Peyer's patch (tissue), 4 donors: ENCODE measurements at regions not wholly inside any gene's neighbourhood (a gene's known extent, or its start where the extent isn't known, plus 50 kb on each side); places are given as distances from the start of the nearest gene placed in this dataset.
"Not testable (repeated sequence)": the region's sequence is repeated elsewhere in the genome, so short reads cannot be mapped to it uniquely, and the experiment has no call there.

Experiments
- DNase-seq, 3 donors: peaks; one replicate each; pipeline ENCODE4 v3.0.0-alpha.2; 2017 to 2019
- H3K27ac ChIP-seq, 4 donors: fragments of 200-600 bp; sonication (generic); one replicate each; pipeline ENCODE4 v1.5.1; 2016 to 2019
- H3K27me3 ChIP-seq, 2 donors: fragments of 200-600 bp; sonication (generic); one replicate each; pipeline ENCODE4 v1.5.1; 2019
- H3K36me3 ChIP-seq, 3 donors: fragments of 200-600 bp; sonication (generic); one replicate each; pipeline ENCODE4 v1.5.1; 2016 to 2019
- H3K4me1 ChIP-seq, 4 donors: fragments of 200-600 bp; sonication (generic); one replicate each; pipeline ENCODE4 v1.5.1; 2016 to 2019
- H3K4me3 ChIP-seq, 4 donors: fragments of 200-600 bp; sonication (generic); 1 replicate in 3 of 4; 2 replicates in 1 of 4; pipeline ENCODE4 v1.5.1; 2016 to 2019; ENCODE audit warnings: mild to moderate bottlenecking in 1 of 4
- H3K9me3 ChIP-seq, 4 donors: fragments of 200-600 bp; sonication (generic); one replicate each; pipeline ENCODE4 v1.5.1; 2016 to 2019; ENCODE audit warnings: mild to moderate bottlenecking in 1 of 4
- CTCF ChIP-seq, 6 experiments: fragments of 450-650 bp in 4 of 6; fragments of 200-600 bp in 2 of 6; sonication (generic) in 1 of 6; IDR thresholded peaks; one replicate each; pipeline ENCODE4 v1.5.1; 2017 to 2019; ENCODE audit warnings: antibody characterized with exemption in 6 of 6, mild to moderate bottlenecking in 3 of 6, moderate library complexity in 1 of 6
- POLR2A ChIP-seq, 2 donors: fragments of 450-650 bp; IDR thresholded peaks; one replicate each; pipeline ENCODE4 v1.5.1; 2017; ENCODE audit warnings: antibody characterized with exemption in 2 of 2, mild to moderate bottlenecking in 2 of 2, moderate library complexity in 2 of 2

GRCh38 chr5:163580516-163580915 lies 75.1 kb downstream of the MAT2B start:
- no peak overlapping the region for H3K27ac ChIP-seq
- TF ChIP-seq POLR2A (IDR thresholded peaks at IDR 0.05), result no peak
- no peak for TF ChIP-seq CTCF (IDR thresholded peaks at IDR 0.05)
- H3K4me3 ChIP-seq, result no peak overlapping the region
- H3K36me3 ChIP-seq, result no peaks in the 10 kb centered on the region
- H3K4me1 ChIP-seq, result no peaks in the 10 kb centered on the region
- DNase-seq, result peak in 1 of 3 donors; percentile 54
- H3K9me3 ChIP-seq, result no peaks in the 10 kb centered on the region
- no peaks in the 10 kb centered on the region for H3K27me3 ChIP-seq

DNA sequence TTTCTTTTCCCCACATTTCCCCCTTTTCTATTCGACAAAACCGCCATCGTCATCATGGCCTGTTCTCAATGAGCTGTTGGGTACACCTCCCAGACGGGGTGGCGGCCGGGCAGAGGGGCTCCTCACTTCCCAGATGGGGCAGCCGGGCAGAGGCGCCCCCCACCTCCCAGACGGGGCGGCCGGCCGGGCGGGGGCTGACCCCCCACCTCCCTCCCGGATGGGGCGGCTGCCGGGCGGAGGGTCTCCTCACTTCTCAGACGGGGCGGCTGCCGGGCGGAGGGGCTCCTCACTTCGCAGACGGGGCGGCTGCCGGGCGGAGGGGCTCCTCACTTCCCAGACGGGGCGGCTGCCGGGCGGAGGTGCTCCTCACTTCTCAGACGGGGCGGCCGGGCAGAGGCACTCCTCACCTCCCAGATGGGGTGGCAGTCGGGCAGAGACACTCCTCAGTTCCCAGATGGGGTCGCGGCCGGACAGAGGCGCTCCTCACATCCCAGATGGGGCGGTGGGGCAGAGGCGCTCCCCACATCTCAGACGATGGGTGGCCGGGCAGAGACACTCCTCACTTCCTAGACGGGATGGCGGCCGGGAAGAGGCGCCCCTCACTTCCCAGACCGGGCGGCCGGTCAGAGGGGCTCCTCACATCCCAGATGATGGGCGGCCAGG lies 78.2 kb downstream of the MAT2B start:
- H3K4me3 ChIP-seq, H3K27me3 ChIP-seq, H3K9me3 ChIP-seq, H3K4me1 ChIP-seq, H3K36me3 ChIP-seq, H3K27ac ChIP-seq, DNase-seq: not testable (repeated sequence)

DNA sequence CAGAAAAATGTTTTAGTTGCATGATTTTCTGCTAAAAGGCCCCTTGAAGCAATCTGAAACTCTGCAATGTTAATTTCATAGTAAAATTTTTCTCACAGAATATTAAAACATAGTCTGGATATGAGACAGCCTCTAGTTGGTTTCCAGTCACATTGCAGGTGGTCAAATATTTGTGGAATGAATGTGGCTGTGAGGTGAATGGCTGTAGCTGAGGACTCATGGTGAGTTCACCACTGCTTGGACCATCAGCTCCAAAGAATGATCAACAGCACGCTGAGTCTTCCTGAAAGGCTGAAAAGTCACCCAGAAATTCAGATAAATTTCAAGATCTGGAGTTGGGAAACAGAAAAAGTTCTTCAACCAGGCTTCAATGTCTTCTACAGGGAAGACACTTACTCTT lies 79.8 kb downstream of the MAT2B start:
- Histone ChIP-seq H3K27ac (no peak overlapping the region), H3K4me1 (no peaks in the 10 kb centered on the region), H3K4me3 (no peak overlapping the region), H3K27me3 (no peaks in the 10 kb centered on the region), H3K36me3 (no peaks in the 10 kb centered on the region), H3K9me3 (no peaks in the 10 kb centered on the region)
- no peak for DNase-seq
- TF ChIP-seq CTCF (IDR thresholded peaks at IDR 0.05), result no peak
- TF ChIP-seq POLR2A (IDR thresholded peaks at IDR 0.05), result no peak

- H3K27ac ChIP-seq, result no peak overlapping the region
- H3K27me3 ChIP-seq, result no peaks in the 10 kb centered on the region
- H3K4me1 ChIP-seq, result no peaks in the 10 kb centered on the region
- no peak overlapping the region for H3K4me3 ChIP-seq
- DNase-seq, result no peak
- H3K36me3 ChIP-seq, result no peaks in the 10 kb centered on the region
- no peak for TF ChIP-seq POLR2A (IDR thresholded peaks at IDR 0.05)
- TF ChIP-seq CTCF (IDR thresholded peaks at IDR 0.05), result no peak
- no peaks in the 10 kb centered on the region for H3K9me3 ChIP-seq
These were observed 81.1 kb downstream of the MAT2B start for GRCh38 chr5:163586531-163586956.

DNA sequence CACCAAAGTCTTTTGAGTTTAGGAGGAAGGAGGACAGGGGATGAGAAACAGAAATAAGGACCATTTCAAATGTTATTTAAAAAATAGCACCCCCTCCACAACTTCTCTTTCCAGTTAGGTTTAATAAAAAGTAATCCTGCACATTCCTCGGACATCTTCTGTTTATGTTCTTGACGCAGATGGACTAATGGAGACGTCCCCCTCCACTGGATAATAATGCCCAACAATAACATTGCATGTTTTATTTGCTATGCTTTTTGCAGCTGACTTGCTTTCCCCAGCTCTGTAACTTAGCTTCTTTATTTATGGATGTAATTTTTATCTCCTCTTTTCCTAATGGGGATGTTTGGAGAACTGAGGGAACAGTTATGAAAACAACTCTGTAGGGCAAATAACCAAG lies 89.5 kb downstream of the MAT2B start:
- H3K4me3 ChIP-seq, result no peak overlapping the region
- H3K27ac ChIP-seq, result no peak overlapping the region
- no peaks in the 10 kb centered on the region for H3K36me3 ChIP-seq
- no peak for TF ChIP-seq POLR2A (IDR thresholded peaks at IDR 0.05)
- TF ChIP-seq CTCF (IDR thresholded peaks at IDR 0.05), result no peak
- H3K4me1 ChIP-seq, result no peaks in the 10 kb centered on the region
- no peak for DNase-seq
- no peaks in the 10 kb centered on the region for H3K9me3 ChIP-seq
- no peaks in the 10 kb centered on the region for H3K27me3 ChIP-seq

DNA sequence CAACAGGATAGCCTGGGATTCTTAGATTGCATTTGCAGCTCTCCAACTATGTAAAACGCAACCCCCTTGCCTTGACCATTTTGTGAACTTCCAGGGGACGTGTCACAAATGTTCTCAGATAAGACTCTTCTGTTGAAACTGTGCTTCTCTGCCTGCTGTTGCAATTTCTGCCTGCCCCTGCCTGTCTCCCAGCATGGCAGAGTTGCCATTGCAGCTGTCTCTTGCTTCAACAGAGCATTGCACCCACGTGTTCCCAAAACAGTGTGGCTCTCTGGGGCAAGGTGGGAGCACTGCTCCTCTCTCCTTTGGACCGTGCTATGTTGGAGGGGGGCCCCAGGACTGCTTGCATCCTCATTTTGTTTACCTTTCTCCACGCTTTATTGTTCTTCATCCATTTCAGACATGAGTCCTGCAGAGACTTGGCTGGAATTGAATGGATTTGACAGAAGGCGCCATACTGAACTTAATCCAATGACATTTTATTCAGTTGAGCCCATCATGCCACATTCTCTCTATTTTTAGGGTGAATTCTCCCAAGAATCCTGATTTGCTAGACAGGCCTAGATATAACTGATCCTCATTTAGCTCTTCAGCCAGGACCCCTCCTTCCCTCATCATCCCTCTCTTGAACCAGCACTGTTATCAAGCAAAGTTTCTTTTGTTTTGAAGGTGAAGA lies 90.7 kb downstream of the MAT2B start:
- no peaks in the 10 kb centered on the region for H3K27me3 ChIP-seq
- H3K9me3 ChIP-seq, result no peaks in the 10 kb centered on the region
- TF ChIP-seq POLR2A (IDR thresholded peaks at IDR 0.05) (no peak), CTCF (IDR thresholded peaks at IDR 0.05) (no peak)
- no peaks in the 10 kb centered on the region for H3K36me3 ChIP-seq
- H3K4me3 ChIP-seq, result no peak overlapping the region
- H3K27ac ChIP-seq, result no peak overlapping the region
- DNase-seq, result no peak
- no peaks in the 10 kb centered on the region for H3K4me1 ChIP-seq
